ENCODE measurements at regions not wholly inside any gene's neighbourhood (a gene's known extent, or its start where the extent isn't known, plus 50 kb on each side); places are given as distances from the start of the nearest gene placed in this dataset.

DNA sequence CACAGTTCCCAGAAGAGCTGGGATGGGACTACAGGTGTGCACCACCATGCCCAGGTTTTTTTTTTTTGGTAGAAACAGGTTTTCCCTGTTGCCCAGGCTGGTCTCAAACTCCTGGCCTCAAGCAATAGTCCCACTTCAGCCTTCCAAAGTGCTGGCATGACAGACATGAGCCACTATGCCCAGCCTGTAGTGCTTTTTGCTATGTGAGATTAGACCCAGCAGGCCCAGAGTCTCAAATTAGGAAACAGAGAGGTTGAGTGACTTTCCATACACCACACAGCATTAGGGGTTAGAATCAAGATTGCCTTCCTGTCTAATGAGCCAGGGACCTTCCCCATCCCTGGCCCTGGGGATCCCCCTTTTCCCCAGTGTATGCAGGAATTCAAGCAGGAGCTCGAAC, 90.8 kb upstream of the KCTD7 start:
- TF ChIP-seq CTCF (conservative IDR thresholded peaks at IDR 0.05 in 1 of 2, IDR thresholded peaks at IDR 0.05 in 1 of 2; ENCODE audit: extremely low read depth in 1 of 2, insufficient read depth in 1 of 2, low read depth in 1 of 2, low read length in 2 of 2) = no peak
- no peak for TF ChIP-seq EZH2 (IDR thresholded peaks at IDR 0.05; ENCODE audit: borderline replicate concordance, low read length)

All from mammary epithelial cell (primary cell).